Lower leg skin (tissue), 4 donors: ENCODE measurements at regions not wholly inside any gene's neighbourhood (a gene's known extent, or its start where the extent isn't known, plus 50 kb on each side); places are given as distances from the start of the nearest gene placed in this dataset.

ENCODE experiments used
- DNase-seq, 2 donors: peaks; one replicate each; pipeline ENCODE4 v3.0.0-alpha.2; 2019; ENCODE audit warnings: low spot score in 2 of 2
- H3K4me3 ChIP-seq: fragments of 200-600 bp; sonication (generic); 2 replicates; pipeline ENCODE4 v1.5.1; 2017; ENCODE audit warnings: mild to moderate bottlenecking, low read depth; ENCODE audit not compliant: poor library complexity, severe bottlenecking
- POLR2A ChIP-seq, 2 donors: fragments of 450-650 bp; IDR thresholded peaks; one replicate each; pipeline ENCODE4 v1.6.1; 2016 to 2017; ENCODE audit warnings: antibody characterized with exemption in 2 of 2, mild to moderate bottlenecking in 1 of 2, moderate library complexity in 1 of 2
- WGBS, 2 donors: methylation state at CpG; one replicate each; pipeline ENCODE4 v1.1.5; 2018; 5-methylcytosine and 5-hydroxymethylcytosine counted together
- intact Hi-C: fragments of 100-400 bp; cut with DNase I; formaldehyde crosslinking; loops from one replicate; pipeline ENCODE4 v1.15.0; 2023; ENCODE audit warnings: low total_unique reads
- TF ChIP-seq, protein P1 (sequence below), 3 donors: fragments of 450-650 bp; IDR thresholded peaks; one replicate each; pipeline ENCODE4 v1.5.1; 2016; ENCODE audit warnings: antibody characterized with exemption in 3 of 3, mild to moderate bottlenecking in 3 of 3, moderate library complexity in 2 of 3

GRCh38 chr11:32508780-32509179 lies 73.4 kb upstream of the WT1 start:
- DNase-seq, result no peak
- intact Hi-C loops, result no loop called here
- TF ChIP-seq, protein P1, sequence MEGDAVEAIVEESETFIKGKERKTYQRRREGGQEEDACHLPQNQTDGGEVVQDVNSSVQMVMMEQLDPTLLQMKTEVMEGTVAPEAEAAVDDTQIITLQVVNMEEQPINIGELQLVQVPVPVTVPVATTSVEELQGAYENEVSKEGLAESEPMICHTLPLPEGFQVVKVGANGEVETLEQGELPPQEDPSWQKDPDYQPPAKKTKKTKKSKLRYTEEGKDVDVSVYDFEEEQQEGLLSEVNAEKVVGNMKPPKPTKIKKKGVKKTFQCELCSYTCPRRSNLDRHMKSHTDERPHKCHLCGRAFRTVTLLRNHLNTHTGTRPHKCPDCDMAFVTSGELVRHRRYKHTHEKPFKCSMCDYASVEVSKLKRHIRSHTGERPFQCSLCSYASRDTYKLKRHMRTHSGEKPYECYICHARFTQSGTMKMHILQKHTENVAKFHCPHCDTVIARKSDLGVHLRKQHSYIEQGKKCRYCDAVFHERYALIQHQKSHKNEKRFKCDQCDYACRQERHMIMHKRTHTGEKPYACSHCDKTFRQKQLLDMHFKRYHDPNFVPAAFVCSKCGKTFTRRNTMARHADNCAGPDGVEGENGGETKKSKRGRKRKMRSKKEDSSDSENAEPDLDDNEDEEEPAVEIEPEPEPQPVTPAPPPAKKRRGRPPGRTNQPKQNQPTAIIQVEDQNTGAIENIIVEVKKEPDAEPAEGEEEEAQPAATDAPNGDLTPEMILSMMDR (IDR thresholded peaks at IDR 0.05), result no peak
- TF ChIP-seq POLR2A (IDR thresholded peaks at IDR 0.05), result no peak
- 54 to 62% methylated on average over 1 of the region's 1 CpG for WGBS, 2 donors
- H3K4me3 ChIP-seq, result no peak overlapping the region

GRCh38 chr11:32500001-32500400 lies 64.7 kb upstream of the WT1 start:
- H3K4me3 ChIP-seq, result no peak overlapping the region
- DNase-seq, result no peak
- intact Hi-C loops, result no loop called here
- TF ChIP-seq, protein P1 (IDR thresholded peaks at IDR 0.05), result no peak
- TF ChIP-seq POLR2A (IDR thresholded peaks at IDR 0.05), result no peak
- 51 to 67% methylated on average over 5 of the region's 5 CpGs for WGBS, 2 donors

GRCh38 chr11:32497951-32498350 lies 62.6 kb upstream of the WT1 start:
- intact Hi-C loops, result loop anchor here (5.0 kb wide), 1 partner anchor 1104 kb away; no protein-coding TSS in a partner anchor
- 26 to 39% methylated on average over 2 of the region's 2 CpGs for WGBS, 2 donors
- no peak for DNase-seq
- H3K4me3 ChIP-seq, result no peak overlapping the region
- TF ChIP-seq, protein P1 (IDR thresholded peaks at IDR 0.05), result no peak
- TF ChIP-seq POLR2A (IDR thresholded peaks at IDR 0.05), result no peak

DNA sequence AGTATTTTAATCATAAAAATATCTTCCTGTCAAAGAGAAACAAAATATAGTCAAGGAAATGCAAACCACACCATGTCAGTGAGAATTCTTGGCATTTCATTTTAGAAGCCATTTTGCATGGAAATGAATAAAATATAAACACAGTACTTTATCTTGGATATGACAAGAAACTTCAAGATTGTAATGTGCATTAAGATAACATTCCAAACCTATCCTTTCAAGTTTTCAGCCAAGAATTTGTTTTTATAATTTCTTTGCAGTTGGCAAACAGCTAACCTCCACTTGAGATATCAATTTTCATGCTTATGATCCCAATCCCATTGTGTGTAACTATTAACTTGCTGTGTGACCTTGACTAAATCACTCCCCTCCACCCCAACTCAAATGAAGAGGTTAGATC lies 59.3 kb upstream of the WT1 start:
- intact Hi-C loops, result loop anchor here (5.0 kb wide), 1 partner anchor 1108 kb away; no protein-coding TSS in a partner anchor
- TF ChIP-seq POLR2A (IDR thresholded peaks at IDR 0.05), result no peak
- TF ChIP-seq, protein P1 (IDR thresholded peaks at IDR 0.05), result no peak
- H3K4me3 ChIP-seq, result no peak overlapping the region
- DNase-seq, result no peak

- intact Hi-C loops, result no loop called here
- WGBS, 2 donors, result 83 to 92% methylated on average over 4 of the region's 4 CpGs
Observed at GRCh38 chr11:32489464-32489863, 54.1 kb upstream of the WT1 start.

DNA sequence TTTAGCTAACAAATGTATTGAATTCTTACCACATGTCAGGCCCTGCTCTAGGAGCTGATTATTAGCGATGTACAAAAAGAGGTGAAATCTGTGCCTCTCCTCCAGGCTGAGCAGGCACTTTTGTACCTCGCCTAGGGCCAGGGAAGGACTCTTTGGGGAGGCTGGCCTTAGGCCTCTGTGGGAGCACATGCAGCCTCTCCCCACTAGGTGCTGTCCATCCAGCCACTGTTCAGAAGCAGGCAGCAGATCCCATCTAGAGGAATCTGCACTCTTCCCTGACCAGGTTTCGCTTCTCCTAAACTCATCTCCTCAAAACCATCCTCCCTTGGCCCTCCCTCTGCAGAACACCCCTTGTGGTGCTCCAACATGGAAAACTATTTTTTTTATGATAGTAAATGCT lies 51.9 kb upstream of the WT1 start:
- no peak overlapping the region for H3K4me3 ChIP-seq
- TF ChIP-seq, protein P1 (IDR thresholded peaks at IDR 0.05), result no peak
- no peak for TF ChIP-seq POLR2A (IDR thresholded peaks at IDR 0.05)
- 75 to 78% methylated on average over 3 of the region's 3 CpGs for WGBS, 2 donors
- intact Hi-C loops, result no loop called here
- DNase-seq, result no peak

More at GRCh38 chr11:32489464-32489863, 54.1 kb upstream of the WT1 start:
- TF ChIP-seq POLR2A (IDR thresholded peaks at IDR 0.05), result no peak
- TF ChIP-seq, protein P1 (IDR thresholded peaks at IDR 0.05), result no peak
- DNase-seq, result no peak
- H3K4me3 ChIP-seq, result no peak overlapping the region
